Testis (tissue), 2 donors: ENCODE measurements at regions not wholly inside any gene's neighbourhood (a gene's known extent, or its start where the extent isn't known, plus 50 kb on each side); places are given as distances from the start of the nearest gene placed in this dataset.

Experiments used
- CTCF ChIP-seq, 3 experiments: fragments of 450-650 bp in 2 of 3; fragments of 200-600 bp in 1 of 3; sonication (generic) in 1 of 3; IDR thresholded peaks; one replicate each; pipeline ENCODE4 v1.5.1; 2016 to 2019; ENCODE audit warnings: antibody characterized with exemption in 3 of 3, mild to moderate bottlenecking in 2 of 3, moderate library complexity in 1 of 3
- POLR2A ChIP-seq: fragments of 450-650 bp; IDR thresholded peaks from one replicate; pipeline ENCODE4 v1.6.1; 2017; ENCODE audit warnings: antibody characterized with exemption, mild to moderate bottlenecking, moderate library complexity

DNA sequence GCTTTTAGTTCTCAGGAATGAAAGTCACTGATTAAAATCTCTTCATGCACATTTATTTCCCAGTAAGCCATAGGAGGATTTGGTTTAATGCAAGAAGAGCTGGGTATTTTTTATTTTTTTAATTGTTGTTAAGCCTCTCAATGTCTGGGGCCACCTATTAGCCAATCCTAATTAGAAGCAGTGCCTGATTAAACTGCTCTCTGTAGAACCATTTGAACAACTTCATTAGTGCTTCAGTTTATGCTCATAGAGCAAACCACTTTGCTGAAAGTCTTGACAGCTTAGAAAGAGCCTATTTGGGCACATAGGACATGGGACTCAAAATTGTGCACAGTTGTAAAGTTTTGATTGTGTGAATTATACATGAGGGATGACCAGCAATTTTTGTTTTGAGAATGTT, 548.9 kb downstream of the FRK start:
- TF ChIP-seq CTCF (IDR thresholded peaks at IDR 0.05) = no peak
- TF ChIP-seq POLR2A = no peak
